ENCODE measurements at regions not wholly inside any gene's neighbourhood (a gene's known extent, or its start where the extent isn't known, plus 50 kb on each side); places are given as distances from the start of the nearest gene placed in this dataset.

DNA sequence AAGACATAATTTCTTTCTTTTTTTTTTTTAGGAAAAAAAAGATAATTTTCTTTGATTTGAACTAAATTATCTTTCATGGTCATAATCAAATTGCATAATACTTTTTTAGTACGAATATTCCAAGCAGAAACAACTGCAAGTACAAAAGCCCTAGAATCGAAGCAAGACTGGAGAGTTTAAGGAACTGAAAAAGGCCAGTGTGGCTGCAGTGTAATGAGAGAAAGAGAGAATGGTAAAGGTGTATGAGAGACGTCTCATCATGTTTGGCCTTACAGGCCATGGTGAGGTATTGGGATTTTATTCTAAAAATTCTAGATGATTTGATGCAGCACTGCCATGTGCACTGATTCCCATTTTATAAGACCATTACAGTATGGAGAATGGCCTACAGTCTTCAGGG, 180.9 kb downstream of the SUCNR1 start:
- DNase-seq (ENCODE audit: low read depth, low spot score), result no peak

DNA sequence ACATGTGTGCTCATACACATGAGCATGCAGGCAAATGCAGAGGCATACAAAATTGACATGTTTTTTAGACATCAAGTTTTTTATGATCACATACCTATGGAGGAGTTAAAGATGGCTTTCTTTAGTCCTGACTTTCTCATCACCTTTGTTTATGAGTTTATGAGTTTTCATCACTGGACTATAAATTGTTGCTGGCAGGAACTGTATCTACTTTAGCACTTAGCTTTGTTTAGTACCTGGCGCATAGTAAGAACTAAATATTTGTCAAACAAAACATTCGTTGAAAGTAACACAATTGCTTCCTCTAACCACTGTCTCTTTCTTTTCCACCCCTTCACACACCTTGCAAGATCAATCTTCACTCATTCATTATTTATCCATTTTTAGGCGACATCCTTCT, 182.6 kb downstream of the SUCNR1 start:
- DNase-seq (ENCODE audit: low read depth, low spot score), result no peak

DNA sequence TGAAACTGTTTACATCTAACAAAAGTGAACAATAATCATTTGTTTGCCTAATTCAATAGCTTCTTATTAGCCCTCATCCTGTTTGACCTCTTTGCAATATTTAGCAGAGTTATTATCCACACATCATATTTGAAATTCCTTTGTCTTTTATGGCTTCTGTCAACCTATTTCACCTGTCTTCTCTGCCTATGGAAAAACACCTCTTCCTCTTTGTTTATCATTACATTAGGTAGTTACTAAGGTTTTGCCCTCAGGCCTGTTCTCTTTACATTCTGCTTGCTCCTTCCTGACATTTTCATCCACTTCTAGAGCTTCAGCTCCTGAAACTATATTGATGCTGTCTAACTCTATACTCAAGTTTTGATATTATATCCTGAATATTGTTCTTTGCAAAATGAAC, 183.0 kb downstream of the SUCNR1 start:
- no peak for DNase-seq (ENCODE audit: low read depth, low spot score)

DNA sequence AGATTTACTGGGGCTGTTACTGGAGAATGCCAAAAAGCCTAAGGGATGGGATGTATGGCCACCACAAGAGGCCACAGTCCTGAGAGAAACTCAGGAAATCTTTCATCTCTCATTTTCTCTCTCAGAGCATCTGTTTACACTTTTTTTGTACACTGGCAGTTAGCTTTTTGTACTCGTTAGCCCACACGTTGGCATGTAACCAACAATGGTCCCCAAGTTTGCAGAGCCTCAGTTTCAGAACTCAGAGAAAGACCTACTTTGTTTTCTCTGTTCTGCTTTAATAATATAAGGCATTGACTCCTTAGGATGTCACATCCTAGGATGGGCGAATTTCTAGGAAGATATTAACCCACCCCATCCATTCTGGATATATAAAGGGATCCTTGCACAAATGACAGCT, 183.5 kb downstream of the SUCNR1 start:
- DNase-seq (ENCODE audit: low read depth, low spot score), result no peak

DNA sequence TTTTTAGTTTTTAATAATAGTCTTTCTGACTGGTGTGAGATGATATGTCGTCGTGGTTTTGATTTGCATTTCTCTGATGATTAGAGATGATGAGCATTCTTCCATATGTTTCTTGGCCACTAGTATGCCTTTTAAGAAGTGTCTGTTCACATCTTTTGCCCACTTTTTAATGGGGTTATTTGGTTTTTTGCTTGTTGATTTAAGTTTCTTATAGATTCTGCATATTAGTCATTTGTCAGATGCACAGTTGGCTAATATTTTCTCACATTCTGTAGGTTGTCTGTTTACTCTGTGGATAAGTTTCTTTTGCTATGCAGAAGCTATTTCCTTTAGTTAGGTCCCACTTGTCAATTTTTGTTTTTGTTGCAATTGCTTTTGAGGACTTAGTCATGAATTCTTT, 185.4 kb downstream of the SUCNR1 start:
- DNase-seq (ENCODE audit: low read depth, low spot score), result no peak

DNA sequence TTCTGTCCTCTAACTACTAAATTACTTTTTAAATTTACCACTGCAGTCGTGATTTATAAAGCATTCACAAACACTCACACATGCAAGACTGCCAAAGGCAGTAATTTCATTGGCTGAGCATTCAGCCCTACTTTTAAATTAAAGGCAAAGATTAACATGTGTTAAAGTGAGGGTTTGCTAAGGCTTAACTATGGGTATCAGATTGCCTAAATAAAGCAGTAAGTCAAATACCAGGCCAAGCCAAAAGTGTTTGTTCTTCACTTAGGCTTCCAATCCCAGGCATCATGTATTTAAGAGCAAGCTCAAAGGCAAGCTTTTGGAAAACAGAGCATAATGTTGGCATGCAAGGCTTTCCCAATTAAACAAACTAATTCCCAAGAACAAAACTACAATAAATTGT, 187.3 kb downstream of the SUCNR1 start:
- DNase-seq (ENCODE audit: low read depth, low spot score), result no peak

DNA sequence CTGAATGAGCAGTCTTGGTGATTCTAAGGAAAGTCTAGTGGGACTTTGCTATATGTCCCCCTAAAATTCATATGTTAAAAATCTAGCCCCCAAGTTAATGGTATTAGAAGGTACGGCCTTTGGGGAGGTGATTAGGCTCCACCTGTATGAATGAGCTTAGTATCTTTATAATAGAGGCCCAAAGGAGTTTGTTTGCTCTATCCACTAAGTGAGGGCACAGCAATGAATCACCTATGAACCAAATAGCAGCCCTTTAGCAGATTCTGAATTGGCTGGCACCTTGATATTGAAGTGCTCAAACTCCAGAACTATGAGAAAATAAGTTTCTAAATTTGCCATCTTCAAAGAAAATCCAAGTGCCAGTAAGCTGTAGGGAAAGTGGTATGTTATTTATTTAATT, 187.9 kb downstream of the SUCNR1 start:
- no peak for DNase-seq (ENCODE audit: low read depth, low spot score)

DNA sequence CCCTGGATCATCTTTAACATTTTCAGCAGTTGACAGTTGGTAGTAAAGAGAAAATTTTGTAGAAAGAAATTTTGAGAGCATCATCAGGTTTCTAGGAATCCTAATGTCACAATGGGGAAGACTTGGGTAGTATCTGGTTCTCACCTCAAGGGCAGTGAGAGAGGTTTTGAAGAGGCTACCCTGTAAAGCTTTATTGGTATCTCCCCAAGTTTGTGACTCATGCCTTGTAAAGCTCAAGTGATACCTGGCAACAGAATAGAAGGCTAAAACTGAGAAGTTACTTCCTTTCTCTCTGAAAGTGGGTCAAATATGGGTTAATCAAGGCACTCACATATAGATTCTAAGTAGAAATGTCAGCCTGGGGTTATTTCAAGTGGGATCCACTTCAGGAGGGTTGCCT, 196.4 kb downstream of the SUCNR1 start:
- DNase-seq (ENCODE audit: low read depth, low spot score), result no peak

DNA sequence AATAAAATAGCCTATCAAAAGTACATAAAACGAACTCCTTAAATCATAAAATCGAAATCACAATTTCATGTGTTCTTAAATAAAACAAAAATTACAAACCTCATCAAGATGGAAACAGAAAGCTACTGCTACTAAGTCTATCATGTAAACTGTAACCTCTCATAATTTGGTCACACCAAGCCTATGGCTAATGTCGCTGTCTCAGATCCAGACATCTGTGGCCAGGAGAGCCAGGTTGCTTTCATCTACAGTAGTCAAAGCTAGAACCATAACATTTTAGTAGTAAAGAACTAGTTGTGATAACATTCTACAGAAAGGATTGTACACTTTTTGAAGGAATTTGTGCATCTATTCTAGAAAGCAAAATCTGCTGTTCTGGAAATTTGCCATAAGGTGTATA, 197.4 kb upstream of the MBNL1 start:
- DNase-seq (ENCODE audit: low read depth, low spot score), result no peak

DNA sequence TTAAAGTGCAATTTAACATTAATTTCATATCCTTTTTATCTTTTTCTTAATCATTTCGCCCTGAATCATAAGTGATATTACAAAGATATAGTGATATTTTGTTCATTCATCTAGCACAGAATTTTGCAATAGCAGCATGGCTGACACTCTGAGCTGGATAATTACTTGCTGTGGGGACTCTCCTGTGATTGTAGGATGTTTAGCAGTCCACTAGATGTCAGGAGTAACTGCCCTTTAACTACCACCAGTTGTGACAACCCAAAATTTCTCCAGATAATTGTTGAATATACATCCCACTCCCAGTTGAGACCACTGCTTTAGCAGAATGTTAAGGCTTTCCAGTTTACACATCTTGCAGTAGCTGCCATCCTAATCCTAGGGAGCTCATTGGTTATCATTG, 196.8 kb upstream of the MBNL1 start:
- no peak for DNase-seq (ENCODE audit: low read depth, low spot score)

DNA sequence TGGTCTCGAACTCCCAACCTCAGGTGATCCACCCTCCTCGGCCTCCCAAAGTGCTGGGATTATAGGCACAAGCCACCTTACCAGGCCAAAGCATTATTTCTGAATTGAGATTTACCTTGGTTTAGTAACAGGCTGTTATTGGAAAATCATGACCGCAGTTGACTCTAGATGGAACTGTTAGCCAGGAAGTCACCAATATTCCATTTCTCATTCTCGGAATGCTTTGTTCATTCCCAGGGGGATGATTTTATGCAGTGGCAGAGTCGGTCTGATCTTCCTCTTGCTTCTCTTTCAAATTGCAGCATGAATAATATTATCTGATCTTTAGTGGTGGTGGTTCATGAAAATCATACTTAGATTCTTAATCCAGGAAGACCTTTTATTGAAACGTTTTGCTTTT, 195.5 kb upstream of the MBNL1 start:
- no peak for DNase-seq (ENCODE audit: low read depth, low spot score)

DNA sequence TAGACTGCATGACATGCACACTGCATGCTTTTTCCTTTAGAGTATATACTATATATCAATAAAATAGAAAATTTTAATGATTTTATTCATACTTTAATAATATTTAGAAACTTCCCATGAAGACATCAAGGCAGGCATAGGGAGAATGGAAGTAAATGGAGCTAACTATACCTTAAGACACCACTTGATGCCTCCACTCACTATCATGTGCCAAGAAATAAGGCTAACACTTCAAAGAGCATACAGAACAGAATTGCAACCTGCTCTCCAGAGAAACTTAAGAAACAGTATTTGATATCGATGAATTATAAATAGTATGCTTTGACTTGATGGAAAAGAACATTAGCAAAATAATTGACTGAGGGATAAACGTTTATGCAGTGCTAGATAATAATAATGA, 192.6 kb upstream of the MBNL1 start:
- DNase-seq (ENCODE audit: low read depth, low spot score), result no peak

DNA sequence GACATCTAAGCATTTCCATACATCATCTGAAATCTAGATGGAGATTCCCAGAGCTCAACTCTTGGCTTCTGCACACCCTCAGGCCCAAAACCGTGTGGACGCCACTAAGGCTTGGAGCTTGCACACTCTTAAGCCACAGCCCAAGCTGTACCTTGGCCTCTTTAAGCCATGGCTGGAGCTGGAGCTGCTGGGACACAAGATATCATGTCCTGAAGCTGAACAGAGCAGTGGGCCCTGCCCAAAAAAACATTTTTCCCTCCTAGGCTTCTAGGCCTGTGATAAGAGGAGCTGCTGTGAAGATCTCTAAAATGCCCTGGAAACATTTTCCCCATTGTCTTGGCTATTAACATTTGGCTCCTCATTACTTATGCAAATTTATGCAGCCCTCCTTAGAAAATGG, 188.7 kb upstream of the MBNL1 start:
- no peak for DNase-seq (ENCODE audit: low read depth, low spot score)

DNA sequence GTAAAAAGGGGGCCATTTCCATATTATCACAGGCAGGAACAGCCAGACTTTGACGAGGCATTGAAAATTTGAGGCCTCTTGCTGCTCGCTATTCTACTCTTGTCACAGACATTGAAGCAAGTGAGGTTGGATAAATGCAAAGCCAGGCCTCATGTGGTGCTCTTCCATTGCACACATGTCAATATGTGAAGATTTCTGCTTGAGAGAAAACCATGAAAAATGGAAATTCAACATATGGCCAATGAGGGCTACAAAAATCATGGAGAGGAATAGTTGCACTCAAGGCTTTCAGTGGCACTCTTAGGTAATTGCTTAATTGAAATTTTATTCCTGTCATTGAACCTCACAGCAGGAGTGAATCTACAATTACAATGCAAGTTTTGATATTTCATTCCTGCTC, 185.6 kb upstream of the MBNL1 start:
- no peak for DNase-seq (ENCODE audit: low read depth, low spot score)

DNA sequence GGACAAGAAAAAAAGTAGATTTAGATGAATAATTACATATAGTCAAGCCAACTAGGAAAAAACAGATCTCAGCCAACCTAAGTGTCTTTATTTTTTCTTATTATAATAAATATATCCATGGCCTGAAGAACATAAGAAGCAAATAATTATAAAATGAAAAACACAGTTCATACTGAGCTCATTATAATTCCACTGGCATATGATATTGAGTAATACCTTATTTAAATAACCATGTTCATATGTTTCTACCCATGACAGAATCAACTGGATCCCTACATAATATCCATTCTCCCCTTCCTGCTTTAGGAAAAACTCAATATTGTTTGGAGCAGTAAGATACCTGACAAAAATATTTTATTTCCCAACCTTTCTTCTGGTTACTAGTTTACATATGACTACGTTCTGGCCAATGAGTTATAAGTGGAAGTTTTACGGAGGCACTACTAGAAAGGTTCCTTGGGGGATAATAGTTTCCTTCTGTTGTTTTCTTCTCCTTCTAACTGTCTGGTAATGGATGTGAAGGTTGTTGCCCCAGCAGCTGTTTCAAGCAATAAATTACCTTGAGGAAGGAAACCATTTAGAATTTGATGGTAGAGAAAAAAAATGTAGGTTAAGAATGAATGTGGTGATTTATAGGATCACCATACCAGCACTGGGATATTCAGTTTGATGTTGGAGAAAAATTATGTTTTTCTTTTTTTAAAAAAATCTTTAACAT, 184.1 kb upstream of the MBNL1 start:
- DNase-seq (ENCODE audit: low read depth, low spot score), result no peak

DNA sequence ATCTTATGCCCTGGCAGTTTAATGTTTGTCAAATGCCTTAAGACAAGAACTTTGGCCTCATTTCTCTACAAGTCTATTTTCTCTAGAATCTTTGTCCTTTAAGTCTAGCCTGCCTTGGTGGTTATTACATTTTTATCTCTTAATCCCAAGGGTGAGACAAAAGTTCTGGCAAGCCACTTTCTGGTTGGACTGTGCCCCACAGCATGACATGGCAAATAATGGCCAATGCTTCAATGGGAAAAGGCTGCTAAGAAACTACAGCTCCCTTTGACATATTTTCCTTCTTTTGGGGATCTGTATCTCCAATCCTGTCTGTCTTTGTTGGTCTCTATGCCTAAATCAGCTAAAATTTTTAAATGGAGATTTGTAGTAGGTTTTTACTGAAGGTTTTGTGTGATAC, 181.6 kb upstream of the MBNL1 start:
- DNase-seq (ENCODE audit: low read depth, low spot score), result no peak

DNA sequence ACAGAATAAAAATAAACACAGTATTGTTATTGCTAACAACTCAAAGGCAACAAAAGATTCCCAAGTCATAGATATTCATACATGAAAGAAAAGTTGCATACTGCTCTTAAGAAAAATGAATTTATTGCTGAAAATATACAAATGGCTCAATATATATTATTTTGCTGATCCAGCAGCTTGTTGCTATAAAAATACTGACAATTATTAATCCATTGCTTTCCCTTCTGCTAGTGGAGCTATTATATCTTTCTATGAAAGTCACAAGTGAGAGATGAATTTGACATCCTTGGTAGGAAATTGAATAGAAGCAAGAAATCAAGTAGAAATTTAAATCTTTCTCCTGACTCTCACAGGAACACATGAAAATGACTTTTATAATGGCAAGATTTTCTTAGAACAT, 179.2 kb upstream of the MBNL1 start:
- DNase-seq (ENCODE audit: low read depth, low spot score), result no peak

DNA sequence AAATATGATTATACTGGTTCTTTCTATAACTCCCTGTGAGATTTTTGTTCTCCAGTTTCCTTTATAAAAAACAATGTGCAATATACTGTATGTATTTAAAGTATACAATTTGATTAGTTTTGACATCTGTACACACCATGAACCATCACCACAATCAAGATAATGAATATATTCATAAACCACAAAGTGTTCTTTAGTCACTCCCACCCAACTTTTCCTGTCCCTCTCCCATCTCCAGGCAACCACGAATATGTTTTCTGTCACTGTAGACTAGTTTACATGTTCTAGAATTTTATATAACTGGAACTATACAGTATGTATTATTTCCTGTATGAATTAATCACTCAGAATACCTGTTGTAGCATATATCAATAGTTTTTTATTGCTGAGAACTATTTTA, 177.0 kb upstream of the MBNL1 start:
- no peak for DNase-seq (ENCODE audit: low read depth, low spot score)

DNA sequence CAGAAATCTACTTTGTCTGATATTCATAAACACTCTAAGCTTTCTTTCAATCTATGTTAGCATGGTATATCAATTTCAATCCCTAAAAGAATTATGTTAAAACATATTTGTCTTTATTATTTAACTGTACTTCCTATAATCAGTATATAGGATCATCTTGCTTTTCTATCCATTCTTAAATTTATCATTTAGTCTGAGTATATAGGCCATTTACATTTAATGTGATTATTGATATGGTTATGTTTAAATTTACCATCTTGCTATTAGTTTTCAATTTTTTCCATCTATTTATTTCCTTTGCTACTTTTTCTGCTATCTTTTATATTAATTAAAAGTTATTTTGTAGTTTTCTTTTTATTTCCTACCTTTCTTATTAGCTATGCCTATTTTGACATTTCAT, 174.8 kb upstream of the MBNL1 start:
- no peak for DNase-seq (ENCODE audit: low read depth, low spot score)

DNA sequence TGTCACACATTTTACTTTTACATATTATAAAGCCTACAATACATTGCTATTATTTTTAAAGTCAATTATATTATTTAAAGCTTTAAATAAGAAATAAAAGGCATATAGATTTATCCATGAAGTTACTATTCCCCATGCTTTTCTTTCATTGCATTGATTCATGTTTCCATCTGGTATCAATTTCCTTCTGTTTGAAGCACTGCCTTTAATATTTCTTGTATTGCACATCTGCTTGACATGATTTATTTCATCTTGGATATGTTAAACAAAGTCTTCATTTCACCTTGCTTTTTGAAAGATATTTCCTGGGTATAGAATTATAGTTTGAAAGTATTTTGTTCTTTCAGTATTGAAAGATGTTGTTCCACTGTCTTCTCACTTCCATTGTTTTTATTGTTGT, 174.3 kb upstream of the MBNL1 start:
- DNase-seq (ENCODE audit: low read depth, low spot score), result no peak

DNA sequence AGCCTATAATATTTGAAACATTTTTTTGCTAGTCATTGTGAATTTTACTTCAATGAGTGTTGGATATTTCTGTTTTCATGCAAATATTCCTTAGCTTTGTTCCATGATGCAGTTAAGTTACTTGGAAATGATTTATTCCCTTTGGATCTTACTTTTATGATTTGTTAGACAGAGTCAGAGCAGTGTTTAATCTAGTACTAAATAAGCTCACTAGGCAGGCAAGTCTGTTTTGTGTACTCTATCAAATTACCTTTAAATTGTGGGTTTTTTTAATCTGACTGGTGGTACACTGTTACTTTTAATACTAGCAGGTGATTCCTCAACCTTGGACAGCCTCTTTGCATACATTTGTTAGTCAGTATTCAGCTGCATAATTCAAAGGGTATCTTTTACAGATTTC, 173.3 kb upstream of the MBNL1 start:
- no peak for DNase-seq (ENCODE audit: low read depth, low spot score)

DNA sequence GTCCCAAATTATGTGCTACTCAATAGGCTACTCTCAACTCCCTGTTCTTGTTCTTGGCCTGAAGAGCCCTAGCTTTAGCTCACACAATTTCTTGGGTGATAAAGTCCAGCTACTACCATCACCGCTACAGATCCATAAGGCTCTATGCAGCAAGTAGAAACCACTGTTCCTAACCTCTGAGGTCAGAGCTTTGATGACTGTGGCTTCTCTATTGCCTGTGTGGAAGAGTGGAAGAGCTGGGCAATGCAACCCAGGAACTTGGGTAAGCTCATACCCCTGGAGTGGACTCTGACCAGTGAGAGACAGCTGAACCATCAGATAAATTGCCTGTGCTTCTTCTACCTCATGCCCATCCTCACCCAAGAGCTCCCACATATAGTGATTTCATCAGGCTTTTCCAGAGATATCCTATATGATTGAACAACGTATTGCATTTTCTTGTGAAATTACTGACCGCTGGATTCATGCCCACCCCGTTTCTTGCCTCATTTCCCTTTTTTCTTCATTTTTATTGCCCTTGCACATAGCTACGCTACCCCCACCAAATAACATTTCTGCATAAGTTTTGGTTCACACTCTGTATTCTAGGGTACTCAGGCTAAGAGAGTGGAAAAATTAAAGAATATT, 172.3 kb upstream of the MBNL1 start:
- no peak for DNase-seq (ENCODE audit: low read depth, low spot score)

DNA sequence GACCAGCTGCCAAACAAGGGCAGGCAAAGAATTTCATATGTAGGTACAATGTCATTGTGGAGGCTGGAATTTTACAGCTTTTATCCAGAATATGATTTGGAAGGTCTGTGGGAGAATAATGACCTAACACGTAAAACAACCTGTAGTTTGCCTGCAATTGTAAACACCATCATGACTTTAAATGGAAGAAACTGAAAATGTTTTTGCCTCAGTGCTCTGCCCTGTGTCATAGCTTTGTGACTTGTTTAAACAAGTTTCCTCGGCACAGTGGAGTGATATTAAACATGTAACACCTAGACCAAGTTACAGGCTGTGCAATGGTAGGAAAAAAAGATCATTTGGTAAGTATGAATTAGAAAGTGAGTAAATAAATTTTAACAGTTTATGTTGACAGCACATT, 171.6 kb upstream of the MBNL1 start:
- no peak for DNase-seq (ENCODE audit: low read depth, low spot score)

DNA sequence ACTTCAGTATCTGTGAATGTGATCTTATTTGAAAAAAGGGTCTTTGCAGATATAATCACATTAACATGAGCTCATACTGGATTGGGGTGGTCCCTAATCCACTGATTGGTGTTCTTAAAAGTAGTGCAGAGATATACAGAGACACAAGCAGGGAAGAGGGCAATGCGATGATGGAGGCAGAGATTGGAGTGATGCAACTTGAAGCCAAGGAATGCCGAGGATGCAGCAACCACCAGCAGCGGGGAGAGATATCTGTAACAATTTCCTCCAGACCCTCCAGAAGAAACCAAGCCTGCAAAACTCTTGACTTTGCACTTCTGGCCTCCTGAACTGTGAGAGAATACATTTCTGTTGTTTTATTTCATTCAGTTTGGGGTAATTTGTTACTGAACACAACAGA, 171.0 kb upstream of the MBNL1 start:
- no peak for DNase-seq (ENCODE audit: low read depth, low spot score)
